D721Med (cell line): ENCODE measurements at regions not wholly inside any gene's neighbourhood (a gene's known extent, or its start where the extent isn't known, plus 50 kb on each side); places are given as distances from the start of the nearest gene placed in this dataset.

Experiments
- DNase-seq: peaks from one replicate; pipeline ENCODE4 v3.0.0; 2011; ENCODE audit warnings: low spot score; ENCODE audit not compliant: insufficient read length
- FAIRE-seq: peaks from 2 replicates; lab custom pipeline; 2011; peaks lifted over from hg19 to GRCh38; lab: Jason Lieb, UNC
- TF ChIP-seq, protein P1 (sequence below): IDR thresholded peaks from 2 replicates; pipeline ENCODE4 v1.5.1; 2012; ENCODE audit warnings: mild to moderate bottlenecking, control low read depth; ENCODE audit not compliant: insufficient read depth; ENCODE audit errors: missing control alignments

DNA sequence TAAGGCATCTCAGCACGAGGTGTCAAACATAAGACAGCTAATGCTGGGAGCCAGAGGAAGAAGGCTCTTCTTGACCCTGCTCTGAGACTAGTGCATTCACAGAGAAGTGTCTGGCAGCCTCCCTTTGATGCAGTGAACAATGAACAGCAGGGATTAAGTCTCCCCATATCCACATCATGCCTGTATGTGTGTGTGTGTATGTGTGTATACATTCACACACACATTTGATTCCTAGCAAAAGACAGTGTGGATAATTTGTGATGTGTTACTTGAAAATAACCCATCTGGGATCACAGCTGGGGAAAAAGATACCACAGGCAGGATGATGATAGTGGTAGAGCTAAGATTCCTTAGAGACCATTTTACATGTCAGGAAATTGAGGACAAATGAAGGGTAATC is 485.9 kb upstream of the GOT2 start:
- no peak for FAIRE-seq
- DNase-seq, result no peak
- TF ChIP-seq, protein P1, sequence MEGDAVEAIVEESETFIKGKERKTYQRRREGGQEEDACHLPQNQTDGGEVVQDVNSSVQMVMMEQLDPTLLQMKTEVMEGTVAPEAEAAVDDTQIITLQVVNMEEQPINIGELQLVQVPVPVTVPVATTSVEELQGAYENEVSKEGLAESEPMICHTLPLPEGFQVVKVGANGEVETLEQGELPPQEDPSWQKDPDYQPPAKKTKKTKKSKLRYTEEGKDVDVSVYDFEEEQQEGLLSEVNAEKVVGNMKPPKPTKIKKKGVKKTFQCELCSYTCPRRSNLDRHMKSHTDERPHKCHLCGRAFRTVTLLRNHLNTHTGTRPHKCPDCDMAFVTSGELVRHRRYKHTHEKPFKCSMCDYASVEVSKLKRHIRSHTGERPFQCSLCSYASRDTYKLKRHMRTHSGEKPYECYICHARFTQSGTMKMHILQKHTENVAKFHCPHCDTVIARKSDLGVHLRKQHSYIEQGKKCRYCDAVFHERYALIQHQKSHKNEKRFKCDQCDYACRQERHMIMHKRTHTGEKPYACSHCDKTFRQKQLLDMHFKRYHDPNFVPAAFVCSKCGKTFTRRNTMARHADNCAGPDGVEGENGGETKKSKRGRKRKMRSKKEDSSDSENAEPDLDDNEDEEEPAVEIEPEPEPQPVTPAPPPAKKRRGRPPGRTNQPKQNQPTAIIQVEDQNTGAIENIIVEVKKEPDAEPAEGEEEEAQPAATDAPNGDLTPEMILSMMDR, result no peak

DNA sequence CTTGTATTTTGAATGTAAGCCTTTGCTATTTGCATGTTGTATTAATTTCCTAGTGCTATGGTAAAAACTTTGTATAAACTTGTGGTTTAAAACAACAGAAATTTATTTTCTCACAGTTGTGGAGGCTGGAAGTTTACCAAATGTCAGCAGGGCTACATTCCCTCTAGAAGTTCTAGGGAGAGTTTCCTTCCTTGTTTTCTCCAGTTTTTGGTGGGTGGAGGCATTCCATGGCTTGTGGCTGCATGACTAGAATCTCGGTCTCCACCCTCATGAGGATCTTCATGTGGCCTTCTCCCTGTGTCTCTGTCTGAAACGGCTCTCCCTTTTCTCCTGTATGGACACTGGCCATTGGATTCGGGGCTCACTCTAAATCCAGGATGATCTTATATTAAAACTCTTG is 482.2 kb upstream of the GOT2 start:
- FAIRE-seq, result no peak
- no peak for DNase-seq
- TF ChIP-seq, protein P1, result no peak

DNA sequence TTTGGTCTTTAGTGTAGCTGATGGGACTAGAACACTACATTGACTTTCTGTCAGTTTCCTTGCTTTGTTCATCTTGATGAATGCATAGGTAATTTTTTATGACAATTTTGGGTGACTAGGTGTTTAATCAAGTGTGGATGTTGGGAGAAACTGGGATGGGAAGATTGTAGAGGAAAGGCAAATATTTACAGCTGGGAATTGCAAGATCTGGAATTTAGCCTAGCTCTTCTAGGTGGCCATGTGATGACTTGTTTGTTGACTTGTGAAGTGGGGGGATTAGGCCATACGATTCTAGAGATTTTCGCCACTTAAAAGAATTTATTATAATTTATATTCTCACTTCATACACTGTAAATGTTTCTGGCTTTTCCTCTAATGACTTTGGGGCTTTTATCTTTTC is 480.3 kb upstream of the GOT2 start:
- TF ChIP-seq, protein P1, result no peak
- FAIRE-seq (no peak), DNase-seq (no peak)

DNA sequence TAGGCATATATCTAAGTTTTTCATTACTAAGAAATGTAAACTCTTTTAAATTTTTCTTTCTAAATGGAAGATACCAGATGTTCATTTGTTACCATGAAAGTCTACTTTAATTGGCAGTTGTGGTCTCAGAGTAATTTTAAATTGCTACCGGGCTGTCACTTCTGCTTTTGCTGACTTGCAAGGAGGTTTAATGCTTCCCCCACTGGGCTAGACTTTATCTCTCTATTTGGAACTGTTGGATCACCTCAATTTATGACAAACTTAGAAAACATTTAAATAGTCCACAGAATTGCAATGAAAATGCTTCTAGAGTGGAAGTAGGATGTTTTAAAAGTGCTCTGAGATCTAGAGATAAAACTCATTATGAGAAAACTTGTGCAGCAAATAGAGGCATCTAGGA is 479.8 kb upstream of the GOT2 start:
- TF ChIP-seq, protein P1, result no peak
- FAIRE-seq (no peak), DNase-seq (no peak)

DNA sequence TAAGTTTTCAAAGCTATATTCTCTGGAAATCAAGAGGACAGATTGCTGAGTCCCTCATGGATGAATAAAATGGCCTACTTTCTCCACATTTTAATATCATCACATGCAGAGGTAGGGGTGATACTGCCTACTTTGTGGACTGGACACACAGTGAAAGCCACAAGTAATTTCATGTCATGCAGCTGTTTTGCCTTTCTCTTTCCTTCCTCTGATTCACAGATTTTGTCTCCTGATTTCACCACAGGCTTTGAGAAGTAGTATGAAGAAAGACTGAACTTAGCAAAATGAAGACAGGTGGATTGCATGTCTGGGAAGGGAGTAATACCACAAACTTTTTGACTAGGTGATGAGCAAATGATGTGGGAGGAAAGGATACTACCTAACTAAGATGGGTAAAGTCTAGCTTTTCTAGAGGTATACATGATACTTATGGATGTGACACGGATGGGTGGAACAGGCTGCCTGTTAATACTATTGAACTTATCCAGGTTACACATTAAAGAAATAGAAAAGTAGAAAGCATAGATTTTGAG is 478.4 kb upstream of the GOT2 start:
- TF ChIP-seq, protein P1, result no peak
- FAIRE-seq (no peak), DNase-seq (no peak)

DNA sequence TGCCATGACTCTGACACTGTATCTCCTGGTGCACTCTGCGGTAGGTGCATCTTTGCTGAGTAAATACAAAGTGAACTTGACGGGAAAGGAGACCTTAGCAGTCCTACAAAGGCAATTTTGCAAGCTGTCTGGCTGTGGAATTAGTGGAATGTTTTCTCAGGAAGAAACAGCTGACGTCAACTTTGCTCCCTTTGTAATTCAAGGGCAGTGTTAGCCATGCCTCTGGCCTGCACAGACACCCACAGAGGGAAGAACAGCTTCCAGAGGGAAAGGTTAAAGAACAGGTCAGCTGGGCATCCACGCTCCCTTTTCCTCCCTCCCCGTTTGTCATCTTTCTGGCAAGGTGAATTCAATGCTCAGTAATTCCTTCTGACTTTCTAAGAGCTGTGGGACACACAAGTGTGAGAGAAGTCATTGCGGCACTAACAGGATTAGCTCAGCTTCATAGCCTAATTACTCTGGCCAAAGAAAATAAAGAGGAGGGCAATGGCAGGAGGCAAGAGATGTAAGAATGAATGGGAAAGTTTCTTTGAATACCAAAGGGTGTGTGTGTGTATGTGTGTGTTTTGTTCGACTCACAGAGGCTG is 476.9 kb upstream of the GOT2 start:
- no peak for DNase-seq

DNA sequence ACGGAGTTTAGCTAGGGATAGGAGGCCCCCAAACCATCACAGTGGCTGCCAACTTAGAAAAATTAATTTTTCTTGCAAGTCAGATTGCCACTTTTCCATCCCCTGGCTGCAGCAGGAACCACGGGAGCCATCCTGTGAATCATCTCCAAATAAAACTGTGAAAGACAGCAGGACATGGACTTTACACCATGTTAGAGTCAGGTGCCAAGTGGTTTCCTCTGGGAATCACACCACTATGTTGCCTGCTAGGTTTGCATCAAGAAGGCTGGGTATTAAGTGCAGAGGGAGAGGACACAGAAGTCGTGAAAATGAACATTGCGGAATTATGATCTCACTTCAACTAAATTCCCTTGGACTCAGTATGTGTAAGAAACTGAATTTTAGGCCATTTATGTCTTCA is 471.3 kb upstream of the GOT2 start:
- DNase-seq (no peak), FAIRE-seq (no peak)
- TF ChIP-seq, protein P1, result no peak

More for the DNA sequence above, 476.9 kb upstream of the GOT2 start:
- TF ChIP-seq, protein P1, result no peak
- no peak for FAIRE-seq
